ENCODE measurements at regions not wholly inside any gene's neighbourhood (a gene's known extent, or its start where the extent isn't known, plus 50 kb on each side); places are given as distances from the start of the nearest gene placed in this dataset.

- no peak for TF ChIP-seq ZBTB33 (IDR thresholded peaks at IDR 0.05; ENCODE audit: extremely low read depth, insufficient replicate concordance, low read length)
- TF ChIP-seq RAD21 (IDR thresholded peaks at IDR 0.05; ENCODE audit: low read depth), result no peak
- TF ChIP-seq JUND (IDR thresholded peaks at IDR 0.05), result no peak
- TF ChIP-seq ZNF274 (IDR thresholded peaks at IDR 0.05; ENCODE audit: low read depth, low read length), result no peak
- no peak for TF ChIP-seq EZH2phosphoT487 (IDR thresholded peaks at IDR 0.05; ENCODE audit: borderline replicate concordance)
Measured at GRCh38 chr1:78437941-78438340, 52.8 kb upstream of the PTGFR start (continued).

DNA sequence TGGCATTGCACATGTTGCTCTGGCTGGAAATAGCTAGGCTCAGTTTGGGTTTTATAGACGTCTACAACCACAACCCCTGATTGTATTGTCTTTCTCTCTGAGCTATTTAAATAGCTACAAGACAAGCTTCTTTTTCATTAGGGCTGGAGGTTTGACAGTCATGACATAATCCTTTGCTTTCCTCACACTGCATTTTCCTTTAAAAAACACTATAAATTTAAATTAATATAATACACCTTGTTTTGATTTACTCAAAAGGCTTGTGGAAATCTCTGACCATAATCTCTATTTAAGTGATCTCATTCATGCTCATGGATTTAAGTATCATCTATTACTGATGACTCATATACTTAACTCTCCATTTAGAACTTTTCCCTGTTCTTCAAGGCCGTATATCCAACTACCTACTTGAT, 50.4 kb upstream of the PTGFR start:
- Histone ChIP-seq H3K9me3 (ENCODE audit: control insufficient read depth in 1 of 2, insufficient read depth in 1 of 2, low read depth in 1 of 2, low read length in 2 of 2) (no peaks in the 10 kb centered on the region), H3K36me3 (ENCODE audit: control insufficient read depth in 1 of 2, insufficient read depth in 2 of 2, low read length in 2 of 2) (no peaks in the 10 kb centered on the region), H3K4me2 (ENCODE audit: low read length) (no peak overlapping the region), H3K4me3 (replicated peaks in 1 of 2; ENCODE audit: low read depth in 1 of 2, low read length in 2 of 2) (no peak overlapping the region), H3K9me2 (ENCODE audit: insufficient read depth) (no peaks in the 10 kb centered on the region), H3K4me1 (ENCODE audit: control insufficient read depth in 1 of 2, insufficient read depth in 2 of 2, low read length in 2 of 2) (no peaks in the 10 kb centered on the region), H4K20me1 (ENCODE audit: insufficient read depth) (no peaks in the 10 kb centered on the region), H3K27ac (ENCODE audit: low read depth, low read length) (no peak overlapping the region), H3K9ac (ENCODE audit: low read length) (no peak overlapping the region), H3K79me2 (ENCODE audit: insufficient read depth, low read length) (no peaks in the 10 kb centered on the region), H3K27me3 (ENCODE audit: insufficient read depth, low read length) (no peaks in the 10 kb centered on the region), H2AFZ (ENCODE audit: low read depth, low read length, poor library complexity, severe bottlenecking) (no peak overlapping the region)
- TF ChIP-seq JUND (IDR thresholded peaks at IDR 0.05), result no peak
- TF ChIP-seq, protein P1, sequence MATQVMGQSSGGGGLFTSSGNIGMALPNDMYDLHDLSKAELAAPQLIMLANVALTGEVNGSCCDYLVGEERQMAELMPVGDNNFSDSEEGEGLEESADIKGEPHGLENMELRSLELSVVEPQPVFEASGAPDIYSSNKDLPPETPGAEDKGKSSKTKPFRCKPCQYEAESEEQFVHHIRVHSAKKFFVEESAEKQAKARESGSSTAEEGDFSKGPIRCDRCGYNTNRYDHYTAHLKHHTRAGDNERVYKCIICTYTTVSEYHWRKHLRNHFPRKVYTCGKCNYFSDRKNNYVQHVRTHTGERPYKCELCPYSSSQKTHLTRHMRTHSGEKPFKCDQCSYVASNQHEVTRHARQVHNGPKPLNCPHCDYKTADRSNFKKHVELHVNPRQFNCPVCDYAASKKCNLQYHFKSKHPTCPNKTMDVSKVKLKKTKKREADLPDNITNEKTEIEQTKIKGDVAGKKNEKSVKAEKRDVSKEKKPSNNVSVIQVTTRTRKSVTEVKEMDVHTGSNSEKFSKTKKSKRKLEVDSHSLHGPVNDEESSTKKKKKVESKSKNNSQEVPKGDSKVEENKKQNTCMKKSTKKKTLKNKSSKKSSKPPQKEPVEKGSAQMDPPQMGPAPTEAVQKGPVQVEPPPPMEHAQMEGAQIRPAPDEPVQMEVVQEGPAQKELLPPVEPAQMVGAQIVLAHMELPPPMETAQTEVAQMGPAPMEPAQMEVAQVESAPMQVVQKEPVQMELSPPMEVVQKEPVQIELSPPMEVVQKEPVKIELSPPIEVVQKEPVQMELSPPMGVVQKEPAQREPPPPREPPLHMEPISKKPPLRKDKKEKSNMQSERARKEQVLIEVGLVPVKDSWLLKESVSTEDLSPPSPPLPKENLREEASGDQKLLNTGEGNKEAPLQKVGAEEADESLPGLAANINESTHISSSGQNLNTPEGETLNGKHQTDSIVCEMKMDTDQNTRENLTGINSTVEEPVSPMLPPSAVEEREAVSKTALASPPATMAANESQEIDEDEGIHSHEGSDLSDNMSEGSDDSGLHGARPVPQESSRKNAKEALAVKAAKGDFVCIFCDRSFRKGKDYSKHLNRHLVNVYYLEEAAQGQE (IDR thresholded peaks at IDR 0.05; ENCODE audit: low read depth), result no peak
- TF ChIP-seq EGR1 (IDR thresholded peaks at IDR 0.05; ENCODE audit: low read depth), result no peak
- no peak for TF ChIP-seq POLR2AphosphoS5 (IDR thresholded peaks at IDR 0.05; ENCODE audit: low read depth, low read length)
- no peak for TF ChIP-seq SIN3A (IDR thresholded peaks at IDR 0.05; ENCODE audit: low read depth)
- no peak for TF ChIP-seq POLR2A (IDR thresholded peaks at IDR 0.05; ENCODE audit: borderline replicate concordance, extremely low read depth, insufficient read depth, insufficient read length)
- no peak for TF ChIP-seq EZH2 (IDR thresholded peaks at IDR 0.05)
- TF ChIP-seq, protein P2, sequence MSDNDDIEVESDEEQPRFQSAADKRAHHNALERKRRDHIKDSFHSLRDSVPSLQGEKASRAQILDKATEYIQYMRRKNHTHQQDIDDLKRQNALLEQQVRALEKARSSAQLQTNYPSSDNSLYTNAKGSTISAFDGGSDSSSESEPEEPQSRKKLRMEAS (IDR thresholded peaks at IDR 0.05), result no peak
- no peak for TF ChIP-seq SP1 (IDR thresholded peaks at IDR 0.05; ENCODE audit: low read depth)
- TF ChIP-seq CEBPB (IDR thresholded peaks at IDR 0.05; ENCODE audit: low read depth), result no peak
- no peak for TF ChIP-seq ZNF274 (IDR thresholded peaks at IDR 0.05; ENCODE audit: low read depth, low read length)
- TF ChIP-seq SRF (IDR thresholded peaks at IDR 0.05; ENCODE audit: low read depth), result no peak
- TF ChIP-seq TCF7L2 (IDR thresholded peaks at IDR 0.05; ENCODE audit: borderline replicate concordance, extremely low read depth, insufficient read depth, insufficient read length), result no peak
- no peak for TF ChIP-seq EZH2phosphoT487 (IDR thresholded peaks at IDR 0.05; ENCODE audit: borderline replicate concordance)
- no peak for TF ChIP-seq YY1 (IDR thresholded peaks at IDR 0.05; ENCODE audit: extremely low read depth, insufficient replicate concordance, low read depth, low read length)
- POLR2A ChIA-PET, result no interaction called here
- no peak for ATAC-seq
- CTCF ChIA-PET, result no interaction called here
- intact Hi-C loops (cut with micrococcal nuclease), result no loop called here
- no TSS peak for BruUV-seq (replicated peaks)
- no peak for DNase-seq (ENCODE audit: low read depth, low spot score)
- RAD21 ChIA-PET (ENCODE audit: low non-redundant PET in 1 of 2, low total read pairs in 2 of 2, uncharacterized antibody in 2 of 2, unreplicated experiment in 2 of 2), result no interaction called here

Measured in HCT116 (cell line).